NCI-H2107 treated with DMSO at 0.1 percent for 48 hours (cell line): ENCODE measurements at regions not wholly inside any gene's neighbourhood (a gene's known extent, or its start where the extent isn't known, plus 50 kb on each side); places are given as distances from the start of the nearest gene placed in this dataset.
"Not testable (repeated sequence)": the region's sequence is repeated elsewhere in the genome, so short reads cannot be mapped to it uniquely, and the experiment has no call there.

ENCODE experiments used
- DNase-seq: peaks from one replicate; lab custom pipeline; 2025; ENCODE audit not compliant: unreplicated experiment; lab: John Stamatoyannopoulos, UW

DNA sequence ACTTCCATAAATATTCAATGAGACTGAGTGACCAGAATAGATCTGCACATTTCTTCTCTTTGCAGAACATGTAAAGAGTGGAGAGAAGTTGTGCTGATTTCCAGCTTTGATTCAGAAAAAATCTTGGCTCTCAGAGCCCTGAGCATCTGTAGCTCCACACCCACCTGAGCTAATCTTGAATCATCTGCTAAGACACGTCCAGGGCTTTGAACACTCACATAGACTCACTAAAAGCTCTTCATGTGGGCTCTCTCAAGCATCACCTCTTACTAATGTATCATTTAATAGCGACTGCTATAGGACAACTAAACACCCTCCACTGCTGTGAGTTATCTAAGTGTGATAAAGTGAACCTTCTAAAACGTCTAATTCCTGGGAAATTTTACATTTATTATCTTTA lies 147.7 kb upstream of the GRIA3 start:
- DNase-seq = no peak

DNA sequence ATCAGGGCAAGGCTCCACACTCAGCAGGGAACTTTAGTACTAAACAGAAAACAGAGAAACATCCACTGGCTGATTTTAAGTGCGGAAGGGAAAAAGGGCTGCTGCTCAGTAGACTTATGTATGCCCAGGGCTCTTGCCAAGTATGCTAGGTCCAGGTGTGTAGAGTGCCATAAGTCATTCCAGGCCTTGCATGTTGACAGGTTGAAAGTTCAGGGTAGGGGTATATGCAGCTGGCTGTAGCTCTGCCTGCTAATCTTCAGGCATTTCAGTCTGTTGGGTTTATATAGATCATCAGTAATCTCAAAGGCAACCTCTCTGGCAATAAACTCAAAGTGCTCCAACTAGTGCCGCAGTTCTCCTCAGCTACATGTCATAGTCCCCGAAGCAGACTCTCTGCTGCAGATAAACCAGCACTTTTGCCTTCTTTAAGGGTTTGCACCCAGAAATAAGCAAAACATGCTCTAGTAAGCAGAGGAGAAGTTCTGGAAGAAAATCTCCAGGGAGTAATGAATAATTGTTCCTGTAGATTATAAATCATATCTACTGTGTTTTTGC lies 134.9 kb upstream of the GRIA3 start:
- no peak for DNase-seq

DNA sequence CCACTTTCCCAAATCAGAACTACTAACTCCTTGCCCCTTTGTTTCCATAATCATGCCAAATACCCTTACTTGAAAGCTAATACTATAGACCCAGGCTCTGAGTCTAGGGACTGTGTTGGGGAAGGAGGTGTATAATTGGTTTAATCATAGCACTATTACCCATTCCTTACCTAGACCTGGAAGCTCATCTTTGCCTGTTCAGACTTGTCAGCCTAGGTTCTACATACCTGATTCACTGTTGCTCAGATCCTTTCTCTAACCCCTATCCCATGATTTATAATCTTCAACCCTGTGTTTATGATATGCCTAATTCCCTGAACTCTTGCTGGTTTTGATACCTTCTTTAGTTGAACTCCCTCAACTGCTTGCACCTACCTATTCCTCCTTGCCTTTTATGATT lies 123.1 kb upstream of the GRIA3 start:
- DNase-seq = no peak

DNA sequence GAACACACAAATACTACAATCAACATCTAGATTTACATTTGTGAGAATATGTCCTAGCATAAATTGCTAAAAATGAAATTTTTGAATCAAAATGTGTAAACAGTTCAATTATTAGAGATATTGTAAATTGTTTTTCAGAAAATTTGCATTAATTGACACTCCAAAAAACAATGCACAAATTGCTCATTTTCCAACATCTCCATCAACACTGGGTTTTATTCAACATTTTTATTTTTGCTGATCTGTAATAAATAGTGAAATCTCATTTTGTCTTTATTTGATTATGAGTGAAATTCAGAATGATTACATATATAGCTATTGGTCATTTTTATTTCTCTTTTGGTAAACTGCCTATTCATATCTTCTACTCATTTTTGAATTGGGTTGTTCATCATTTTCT lies 120.0 kb upstream of the GRIA3 start:
- no peak for DNase-seq

DNA sequence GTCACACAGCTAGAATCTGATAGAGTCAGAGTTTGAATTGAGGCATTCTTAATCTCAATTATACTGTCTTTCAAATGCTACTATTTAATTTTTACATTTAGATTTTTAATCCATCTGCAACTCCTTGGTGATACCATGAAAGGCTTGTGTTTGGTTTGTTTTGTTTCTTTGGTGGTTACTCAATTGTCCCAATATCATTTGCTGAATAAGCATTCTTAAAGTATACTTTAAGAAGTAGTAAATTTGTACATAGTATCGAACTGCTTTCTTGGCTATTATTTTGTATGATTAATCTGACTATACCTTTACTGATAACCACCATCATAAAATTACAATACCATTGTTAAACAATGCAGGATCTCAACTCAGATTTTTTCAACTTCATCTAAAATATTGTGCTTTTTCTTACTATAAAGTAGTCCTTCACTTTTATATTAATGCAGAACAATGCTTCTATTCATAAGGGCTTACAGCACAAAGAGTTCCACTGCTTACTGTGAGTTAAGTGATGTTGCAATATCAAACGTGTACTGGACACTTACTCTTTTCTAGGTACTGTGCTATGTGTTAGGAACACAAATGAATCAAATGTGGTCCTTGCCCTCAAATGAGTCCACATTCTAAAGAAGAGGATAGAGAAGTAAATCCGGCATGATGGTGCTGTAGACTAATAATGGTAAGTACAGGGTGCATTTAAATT lies 111.2 kb upstream of the GRIA3 start:
- DNase-seq = no peak

DNA sequence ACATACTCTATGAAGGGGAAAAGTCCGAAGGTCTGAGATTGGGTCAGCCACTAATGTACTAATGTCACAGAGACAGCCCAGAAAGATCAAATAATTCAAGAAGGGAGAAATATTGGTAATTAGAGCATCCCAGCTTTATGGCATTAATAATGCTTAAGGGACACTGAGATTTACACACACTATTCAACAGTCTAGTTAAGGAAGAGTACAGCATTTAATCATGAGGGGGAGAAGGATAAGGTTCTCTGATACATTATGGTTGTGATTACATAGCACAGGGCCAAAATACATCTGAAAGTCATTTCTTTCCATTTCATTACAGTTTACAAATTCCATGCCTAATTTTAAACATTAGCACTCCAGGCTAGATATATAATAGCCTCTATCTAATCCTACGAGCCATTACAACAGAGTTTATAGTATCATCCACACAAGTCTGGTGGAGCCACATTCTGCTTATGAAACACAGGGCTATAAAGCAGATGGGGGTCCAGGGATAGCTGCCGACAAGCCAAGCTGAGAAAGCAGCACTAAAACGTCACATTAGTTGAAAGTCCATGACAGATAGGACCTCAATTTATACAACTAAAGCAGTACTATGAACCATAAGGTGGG lies 108.0 kb upstream of the GRIA3 start:
- DNase-seq = no peak

DNA sequence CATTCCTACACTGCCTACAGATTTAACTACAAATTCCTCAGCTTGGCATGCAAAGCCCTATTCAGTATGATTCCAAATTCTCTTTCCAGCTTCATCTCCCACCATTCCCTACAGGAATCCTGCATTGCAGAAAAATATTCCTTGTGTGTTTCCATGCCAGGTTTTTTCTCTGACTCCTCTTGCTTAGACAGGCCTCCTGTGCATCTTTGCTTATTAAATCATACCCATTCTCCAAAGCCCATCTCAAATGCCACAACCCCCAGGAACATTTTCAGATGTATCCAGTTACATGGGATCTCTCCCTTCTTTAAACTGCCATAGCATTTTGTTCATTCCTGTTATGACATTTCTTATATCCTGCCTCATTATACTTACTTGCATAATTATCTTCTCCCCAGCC lies 106.4 kb upstream of the GRIA3 start:
- no peak for DNase-seq

DNA sequence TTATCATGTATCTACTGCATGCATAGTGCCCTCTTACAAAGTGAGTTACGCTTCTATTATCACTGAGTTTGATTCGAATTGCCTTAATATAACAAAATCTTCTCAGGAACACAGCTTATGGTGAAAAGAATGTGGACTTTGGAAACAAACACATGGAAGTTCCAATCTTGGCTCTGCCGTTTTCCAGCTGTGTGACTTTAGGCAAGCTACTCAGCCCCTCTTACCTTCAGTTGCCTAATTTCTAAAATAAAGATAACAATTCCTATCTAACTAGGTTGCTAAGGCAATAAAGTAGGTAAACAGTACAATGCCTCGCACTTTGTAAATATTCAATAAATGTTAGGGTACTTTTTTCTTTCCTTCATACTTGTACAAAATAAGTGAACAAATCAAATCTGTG lies 104.0 kb upstream of the GRIA3 start:
- DNase-seq = no peak

DNA sequence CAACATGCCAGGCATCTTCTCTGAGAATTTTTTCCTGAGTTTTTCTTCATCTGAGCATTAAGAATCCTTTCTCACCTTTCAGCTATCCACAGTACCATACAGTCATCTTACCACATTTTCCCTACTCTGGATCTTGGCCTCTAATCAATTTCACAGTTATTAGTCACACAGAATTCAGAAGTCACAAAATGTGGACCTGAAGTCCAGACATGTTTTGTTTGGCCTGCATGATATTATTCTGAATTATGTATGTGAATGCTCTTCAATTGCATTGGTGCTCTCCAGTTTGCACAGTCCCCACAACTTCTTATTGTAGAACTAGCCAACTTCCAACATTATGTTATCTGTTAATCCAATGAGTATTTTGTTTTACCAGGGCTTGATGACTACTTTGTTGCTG lies 102.3 kb upstream of the GRIA3 start:
- DNase-seq = no peak

DNA sequence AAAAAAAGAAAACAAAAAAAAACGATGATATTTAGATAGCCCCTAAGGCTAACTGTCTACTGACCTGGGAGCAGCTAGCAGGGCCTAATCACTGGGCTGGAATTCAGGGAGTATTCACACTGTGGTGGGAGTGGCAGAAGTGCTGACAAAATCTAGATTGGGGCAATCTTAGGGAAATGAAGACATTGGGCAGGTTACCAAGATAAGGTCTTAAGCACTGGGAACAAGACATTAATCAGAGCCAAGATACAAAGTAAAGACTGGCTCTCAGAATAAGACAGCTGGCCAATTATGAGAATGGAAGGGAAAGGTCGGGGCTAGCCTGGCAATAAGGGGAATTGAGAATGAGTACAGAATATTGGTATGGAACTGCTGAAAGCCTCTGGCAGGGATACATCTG lies 100.2 kb upstream of the GRIA3 start:
- no peak for DNase-seq

DNA sequence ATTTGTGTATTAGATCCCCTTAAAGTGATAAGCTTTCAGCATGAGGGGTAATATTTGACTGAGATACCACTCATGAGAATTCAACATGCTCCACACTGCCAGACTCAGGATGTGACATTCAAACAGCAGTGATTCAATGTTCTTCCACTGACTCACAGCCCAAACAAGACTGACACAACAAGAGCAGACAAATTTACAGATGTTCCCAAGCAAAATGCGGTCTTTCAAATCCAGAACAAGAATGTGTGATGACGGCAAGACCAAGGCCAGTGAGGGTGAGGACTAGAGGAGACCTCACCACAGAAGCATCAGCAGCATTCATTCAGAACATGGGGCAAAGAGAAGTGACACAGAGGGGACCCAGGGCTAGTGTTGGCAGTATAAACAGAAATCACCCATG lies 99.3 kb upstream of the GRIA3 start:
- no peak for DNase-seq

DNA sequence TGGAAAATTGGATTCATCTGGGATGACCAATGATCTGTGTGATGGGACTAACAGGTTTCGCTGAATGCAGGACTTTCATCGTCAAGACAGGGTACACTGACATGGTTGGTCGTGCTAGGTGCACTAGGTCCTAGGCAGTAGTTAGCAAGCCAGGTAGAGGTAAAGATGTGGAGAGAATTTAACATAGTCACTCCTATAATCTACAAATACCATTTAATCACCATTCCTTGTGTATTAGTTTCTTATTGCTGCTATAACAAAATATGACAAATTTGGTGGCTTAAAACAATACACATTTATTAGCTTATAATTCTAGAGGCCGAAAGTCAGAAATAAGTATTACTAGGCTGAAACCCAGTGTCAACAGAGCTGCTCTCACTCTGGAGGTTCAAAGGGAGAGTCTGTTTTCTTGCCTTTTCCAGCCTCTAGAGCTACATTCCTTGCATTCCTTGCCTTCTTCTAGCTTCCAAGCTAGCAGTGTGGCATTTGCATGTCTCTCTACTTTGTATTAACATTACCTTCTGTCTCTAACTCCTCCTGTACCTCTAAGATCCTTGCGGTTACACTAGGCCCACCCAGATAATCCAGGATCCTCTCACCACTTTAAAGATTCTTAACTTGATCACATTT lies 98.7 kb upstream of the GRIA3 start:
- no peak for DNase-seq

DNA sequence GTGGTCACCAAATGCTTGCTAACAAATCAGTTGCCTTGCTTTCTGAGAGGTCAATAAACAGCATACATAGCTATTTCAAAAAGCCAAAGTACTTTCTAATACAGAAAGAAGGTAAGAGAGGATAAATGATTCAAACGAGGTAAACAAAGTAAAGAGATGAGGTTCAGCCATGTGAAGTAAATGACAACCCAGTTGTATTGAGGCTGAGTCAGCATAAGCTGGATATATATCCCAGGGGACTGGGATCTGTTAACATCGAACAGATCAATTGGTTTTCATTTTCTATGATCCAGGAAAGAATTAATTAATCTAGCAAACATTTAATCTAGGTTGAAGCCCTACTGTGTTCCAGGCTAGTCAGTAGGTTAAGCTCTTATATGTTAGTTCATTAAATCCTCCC lies 97.3 kb upstream of the GRIA3 start:
- no peak for DNase-seq

DNA sequence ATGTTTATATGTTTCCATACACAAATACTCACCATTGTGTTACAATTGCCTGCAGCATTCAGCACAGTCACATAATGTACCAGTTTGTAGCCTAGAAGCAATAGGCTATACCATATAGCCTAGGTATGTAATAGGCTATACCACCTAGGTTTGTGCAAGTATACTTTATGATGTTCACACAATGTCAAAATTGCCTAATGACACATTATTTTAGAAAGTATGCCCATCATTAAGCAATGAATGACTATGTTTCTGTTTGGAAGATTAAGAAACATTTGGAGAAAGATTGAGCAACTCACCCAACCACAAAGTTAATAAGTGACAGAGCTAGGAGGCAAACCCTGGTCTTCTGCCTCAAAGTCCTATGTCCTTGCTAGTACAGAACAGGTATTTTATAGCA lies 96.8 kb upstream of the GRIA3 start:
- DNase-seq = no peak

DNA sequence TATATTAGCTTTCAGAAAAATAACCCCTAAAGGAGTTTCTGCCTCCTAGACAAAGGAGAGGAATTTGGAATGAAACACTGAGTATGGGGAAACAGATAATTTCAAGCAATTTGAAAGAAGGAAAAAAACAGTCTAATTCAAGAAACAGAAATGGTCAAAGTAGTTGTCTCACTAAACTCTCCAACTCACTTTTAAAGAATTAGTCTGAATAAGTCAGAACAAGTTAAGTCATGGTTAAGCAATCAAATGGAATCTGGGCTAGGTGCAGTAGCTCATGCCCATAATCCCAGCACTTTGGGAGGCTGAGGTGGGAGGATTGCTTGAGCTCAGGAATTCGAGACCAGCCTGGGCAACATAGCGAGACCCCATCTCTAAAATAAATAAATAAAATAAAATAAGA lies 95.7 kb upstream of the GRIA3 start:
- DNase-seq = no peak

DNA sequence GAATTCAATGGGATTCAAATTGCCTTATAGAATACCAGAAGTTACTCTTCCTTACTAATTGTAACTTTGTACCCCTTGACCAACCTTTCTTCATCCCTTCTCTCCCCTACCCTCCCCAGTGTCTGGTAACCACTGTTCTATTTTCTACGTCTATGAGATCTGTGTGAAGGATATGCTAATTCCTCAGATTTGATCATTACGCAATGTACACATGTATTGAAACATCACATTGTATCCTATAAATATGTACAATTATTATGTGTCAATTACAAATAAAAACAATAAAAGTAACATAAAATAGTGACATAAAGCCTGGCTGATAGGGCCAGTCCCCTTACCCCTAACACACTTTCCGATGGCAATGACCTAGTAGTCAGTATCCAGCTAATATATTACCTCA lies 95.1 kb upstream of the GRIA3 start:
- DNase-seq = no peak

DNA sequence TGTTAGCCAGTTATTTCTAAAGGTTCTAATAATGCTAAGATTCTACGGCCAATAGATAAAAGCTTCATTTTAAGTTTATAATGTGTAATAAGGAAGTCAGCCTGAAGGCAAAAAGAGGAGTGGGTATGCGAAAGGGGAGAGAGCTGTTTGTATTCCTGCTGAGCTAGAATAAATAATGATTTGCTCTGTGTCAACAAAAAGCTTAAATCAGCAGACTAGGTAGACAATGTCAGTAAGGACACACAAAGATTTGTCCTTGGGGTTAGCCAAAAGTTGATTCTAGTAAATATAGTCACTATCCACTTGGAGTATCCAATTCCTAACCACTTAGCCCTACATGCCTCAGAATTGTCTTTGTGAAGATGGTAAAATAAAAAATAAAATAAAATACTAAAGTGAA lies 90.3 kb upstream of the GRIA3 start:
- no peak for DNase-seq

DNA sequence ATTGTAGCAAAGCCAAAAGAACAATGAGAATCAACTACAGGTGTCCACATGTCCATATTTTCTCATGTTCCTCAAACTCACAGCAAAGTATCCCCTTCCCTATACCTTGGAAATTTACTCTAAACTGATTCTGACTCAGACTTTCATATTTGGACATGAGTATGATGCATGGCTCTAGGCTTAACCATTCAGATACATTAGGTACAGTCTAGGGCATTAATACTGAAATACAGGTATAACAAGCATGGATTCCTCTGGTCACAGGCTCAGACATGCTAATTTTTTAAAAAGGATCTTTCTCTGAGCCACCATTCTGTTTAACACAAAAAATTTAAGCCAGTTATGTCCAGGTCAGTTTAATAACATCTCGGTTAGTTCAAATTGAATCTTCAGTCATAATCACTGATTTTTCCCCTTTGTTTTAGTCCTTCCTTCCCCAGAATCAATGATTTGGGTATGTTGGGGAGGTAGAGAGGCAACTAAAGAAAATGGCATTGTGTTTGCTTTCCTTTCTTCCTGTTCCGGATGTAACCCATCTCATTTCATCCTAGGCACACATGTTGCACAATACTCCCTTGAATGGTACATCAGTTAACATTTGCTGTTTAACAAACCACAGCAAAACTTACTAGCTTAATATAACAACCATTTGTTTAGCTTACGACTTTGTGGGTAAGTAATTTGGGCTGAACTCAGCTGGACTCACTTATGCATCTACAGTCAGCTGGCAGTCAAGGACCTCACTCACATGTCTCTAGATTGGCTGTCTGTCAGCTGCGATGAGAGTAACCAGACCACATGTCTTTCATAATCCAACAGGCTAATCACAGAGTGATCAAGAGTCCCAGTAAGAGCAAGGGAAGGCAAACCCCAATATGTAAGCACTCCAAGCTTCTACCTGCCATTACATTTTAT lies 75.3 kb upstream of the GRIA3 start:
- no peak for DNase-seq

DNA sequence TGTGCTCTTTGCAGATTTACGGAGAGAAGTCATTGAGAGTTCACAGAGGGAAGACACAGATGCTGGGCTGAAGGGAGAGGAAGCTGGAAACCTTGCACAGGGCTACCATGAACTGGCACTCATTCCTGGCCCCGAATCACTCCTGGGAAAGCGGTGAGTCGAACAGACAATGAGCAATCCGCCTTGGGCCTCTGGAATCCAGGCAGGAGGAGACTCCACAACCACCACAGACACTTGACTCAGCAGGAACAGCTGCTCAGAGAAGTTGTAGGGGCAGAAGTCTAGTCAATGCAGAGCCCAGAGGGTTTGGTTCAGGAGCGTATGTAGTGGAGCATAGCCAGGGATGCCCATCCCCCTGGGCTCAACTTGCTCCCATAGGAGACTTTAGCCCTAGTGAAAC lies 62.8 kb upstream of the GRIA3 start:
- no peak for DNase-seq

DNA sequence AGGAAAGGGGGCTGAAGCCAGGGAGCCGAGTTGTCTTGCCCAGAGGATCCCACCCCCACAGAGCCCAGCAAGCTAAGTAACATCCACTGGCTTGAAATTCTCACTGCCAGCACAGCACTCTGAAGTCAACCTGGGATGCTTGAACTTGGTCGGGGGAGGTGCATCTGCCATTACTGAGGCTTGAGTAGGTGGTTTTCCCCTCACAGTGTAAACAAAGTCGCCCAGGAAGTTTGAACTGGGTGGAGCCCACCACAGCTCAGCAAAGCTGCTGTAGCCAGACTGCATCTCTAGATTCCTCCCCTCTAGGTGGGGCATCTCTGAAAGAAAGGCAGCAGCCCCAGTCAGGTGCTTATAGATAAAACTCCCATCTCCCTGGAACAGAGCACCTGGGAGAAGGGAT lies 54.3 kb upstream of the GRIA3 start:
- DNase-seq = not testable (repeated sequence)
